ENCODE measurements at regions not wholly inside any gene's neighbourhood (a gene's known extent, or its start where the extent isn't known, plus 50 kb on each side); places are given as distances from the start of the nearest gene placed in this dataset.
"Not testable (repeated sequence)": the region's sequence is repeated elsewhere in the genome, so short reads cannot be mapped to it uniquely, and the experiment has no call there.

DNA sequence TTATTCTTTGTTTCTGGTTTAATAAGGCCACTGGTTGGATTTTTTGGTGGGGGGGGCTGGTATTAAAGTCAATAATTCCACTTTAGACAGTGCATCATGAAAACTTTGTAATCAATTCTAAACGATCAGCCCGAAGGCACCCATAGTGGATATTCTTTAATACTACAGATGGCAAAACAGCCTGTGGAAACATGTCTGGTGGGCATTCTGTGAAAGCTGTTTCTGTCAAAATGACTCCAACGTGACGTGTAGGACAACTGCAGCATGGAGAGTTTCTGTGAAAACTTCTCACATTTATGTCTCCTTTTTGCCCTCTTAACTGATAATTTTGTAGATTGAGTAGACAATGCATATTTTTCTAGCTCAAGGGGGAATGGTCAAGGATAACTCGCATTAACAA lies 185.8 kb upstream of the FLRT2 start:
- DNase-seq (ENCODE audit: low read depth in 1 of 2, low spot score in 1 of 2) = no peak

DNA sequence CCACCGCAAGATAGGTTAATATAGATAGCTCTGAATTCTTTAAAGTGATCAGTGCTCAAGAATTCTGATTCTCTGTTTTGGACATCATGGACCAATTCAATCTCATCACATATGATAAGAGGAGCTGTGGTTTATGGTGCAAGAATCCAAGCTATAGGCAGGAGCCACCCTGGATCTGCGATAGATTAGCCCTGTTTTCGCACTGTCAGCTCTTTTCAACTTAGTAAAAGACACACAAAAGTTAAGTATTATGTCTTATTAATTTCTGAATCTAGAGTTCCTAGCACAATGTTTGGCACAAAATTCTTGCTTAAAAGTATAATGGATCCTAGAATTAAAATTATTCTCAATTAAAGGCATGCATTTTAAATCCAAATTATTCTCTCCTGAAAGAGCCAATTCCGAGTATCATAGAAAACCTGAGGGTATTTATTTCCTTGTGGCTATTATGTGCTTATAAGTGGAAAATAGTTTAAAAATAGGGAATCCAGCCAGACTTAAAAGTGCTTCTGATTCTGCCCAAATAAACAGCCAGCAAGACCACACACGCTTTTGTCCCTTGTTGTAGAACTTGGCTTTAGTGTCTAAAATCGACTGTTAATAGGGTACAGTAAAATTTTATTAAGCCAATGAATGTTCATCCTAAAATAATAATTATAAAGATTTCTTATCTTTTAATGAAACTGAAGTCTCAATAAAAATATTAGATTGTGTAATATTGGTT lies 184.9 kb upstream of the FLRT2 start:
- DNase-seq (ENCODE audit: low read depth in 1 of 2, low spot score in 1 of 2) = no peak

GRCh38 chr14:85350667-85351066 lies 179.3 kb upstream of the FLRT2 start:
- no peak for DNase-seq (ENCODE audit: low read depth in 1 of 2, low spot score in 1 of 2)

- DNase-seq (ENCODE audit: low read depth in 1 of 2, low spot score in 1 of 2) = not testable (repeated sequence)
Observed at GRCh38 chr14:85352588-85352987, 177.4 kb upstream of the FLRT2 start.

DNA sequence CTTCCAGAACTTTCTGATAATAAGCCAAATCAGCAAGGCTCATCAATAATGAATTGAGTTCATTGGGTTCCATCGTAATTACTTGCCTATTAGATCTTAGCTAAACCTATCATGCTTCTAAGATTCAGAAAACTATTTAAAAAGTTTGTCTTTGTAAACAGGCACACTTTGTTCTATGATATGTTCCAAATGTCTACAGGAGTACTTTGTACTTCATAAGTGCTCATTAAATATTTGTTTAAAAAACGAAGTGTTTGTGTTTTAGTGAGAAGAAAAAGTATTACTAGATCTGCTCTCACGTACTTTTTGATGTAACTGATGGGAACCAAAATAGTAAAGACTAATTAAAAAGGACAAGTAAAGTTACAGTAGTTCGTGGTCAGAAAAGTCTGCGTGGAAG lies 172.8 kb upstream of the FLRT2 start:
- DNase-seq (ENCODE audit: low read depth in 1 of 2, low spot score in 1 of 2) = no peak

- no peak for DNase-seq (ENCODE audit: low read depth in 1 of 2, low spot score in 1 of 2)
Observed at GRCh38 chr14:85358136-85358785, 171.7 kb upstream of the FLRT2 start.

DNA sequence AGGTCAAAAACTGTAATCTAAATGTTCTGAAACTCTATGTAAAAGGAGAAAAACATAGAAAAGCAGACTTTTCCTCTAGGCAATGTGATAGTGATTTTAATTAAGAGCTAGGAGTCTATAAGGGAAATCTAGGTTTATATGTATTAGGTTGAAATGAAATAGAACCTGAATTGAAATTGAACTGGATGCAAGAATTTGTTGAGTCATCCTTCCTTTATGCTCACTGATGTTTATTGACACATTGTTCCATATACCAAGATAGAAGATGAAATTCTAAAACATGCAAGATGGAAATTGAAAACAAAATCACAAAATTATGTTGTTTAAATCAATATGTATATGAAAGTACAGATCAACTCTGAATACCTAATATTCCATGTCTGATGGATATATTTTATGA lies 170.4 kb upstream of the FLRT2 start:
- no peak for DNase-seq (ENCODE audit: low read depth in 1 of 2, low spot score in 1 of 2)

GRCh38 chr14:85363358-85363757 lies 166.6 kb upstream of the FLRT2 start:
- DNase-seq (ENCODE audit: low read depth in 1 of 2, low spot score in 1 of 2) = no peak

DNA sequence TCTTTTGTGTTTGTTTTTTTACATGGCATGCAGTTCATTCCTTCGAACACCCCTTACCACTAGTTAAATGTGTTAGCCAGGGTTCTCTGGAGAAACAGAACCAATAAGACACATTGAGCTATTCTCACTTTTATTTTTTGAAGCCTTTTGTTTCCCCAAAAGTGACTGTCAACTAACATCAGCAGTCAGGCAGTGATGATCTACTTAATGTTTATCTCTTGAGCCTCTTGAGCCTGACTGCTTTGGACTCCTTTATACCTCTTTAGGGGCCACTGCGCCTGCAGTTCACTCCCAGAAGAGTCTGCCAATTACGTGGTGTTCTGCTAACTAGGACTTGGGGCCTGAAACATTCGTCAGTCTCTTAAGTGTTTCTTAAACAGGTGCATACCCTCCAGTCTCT lies 163.7 kb upstream of the FLRT2 start:
- no peak for DNase-seq (ENCODE audit: low read depth in 1 of 2, low spot score in 1 of 2)

GRCh38 chr14:85380881-85381280 lies 149.1 kb upstream of the FLRT2 start:
- DNase-seq (ENCODE audit: low read depth in 1 of 2, low spot score in 1 of 2) = no peak

- no peak for DNase-seq (ENCODE audit: low read depth in 1 of 2, low spot score in 1 of 2)
Observed at GRCh38 chr14:85382341-85382740, 147.6 kb upstream of the FLRT2 start.

DNA sequence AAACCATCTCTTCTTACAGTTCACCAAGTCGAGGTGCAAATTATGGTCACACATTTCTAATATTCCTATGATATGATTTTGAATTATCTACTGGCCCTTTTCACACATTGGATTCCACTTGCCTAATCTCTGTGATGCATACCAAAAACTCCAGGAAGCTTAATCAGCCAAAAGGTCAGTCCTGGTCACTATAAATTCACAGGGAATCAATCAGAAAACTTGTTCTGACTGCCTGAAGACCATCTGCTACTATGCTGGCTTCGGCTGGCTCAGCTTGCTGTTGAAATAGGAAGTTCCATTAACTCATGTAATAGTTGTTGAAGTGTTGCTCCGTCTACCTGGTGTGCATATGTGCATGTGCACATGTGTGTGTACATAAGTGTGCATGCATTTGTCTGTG lies 142.8 kb upstream of the FLRT2 start:
- no peak for DNase-seq (ENCODE audit: low read depth in 1 of 2, low spot score in 1 of 2)

GRCh38 chr14:85390236-85390635 lies 139.7 kb upstream of the FLRT2 start:
- DNase-seq (ENCODE audit: low read depth in 1 of 2, low spot score in 1 of 2) = no peak

DNA sequence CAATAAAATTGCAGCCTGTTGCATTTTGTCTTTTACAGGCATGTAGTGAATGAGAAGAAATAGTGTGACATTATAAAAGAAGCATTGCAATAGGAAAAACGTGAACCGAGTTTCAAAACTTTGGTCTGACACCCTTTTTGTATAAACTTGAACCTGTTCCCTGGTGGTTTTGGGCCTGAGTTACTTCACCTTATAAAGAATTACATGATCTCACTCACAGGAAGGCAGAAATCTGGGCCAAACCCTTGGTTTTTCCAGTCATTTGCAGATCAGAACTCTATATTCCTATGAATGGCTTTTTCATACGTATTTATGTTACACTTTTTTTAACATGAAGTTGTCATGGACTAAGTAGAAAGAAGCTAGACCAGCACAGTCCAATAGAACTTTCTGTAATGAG lies 138.5 kb upstream of the FLRT2 start:
- DNase-seq (ENCODE audit: low read depth in 1 of 2, low spot score in 1 of 2) = no peak

- no peak for DNase-seq (ENCODE audit: low read depth in 1 of 2, low spot score in 1 of 2)
Observed at GRCh38 chr14:85391892-85392291, 138.1 kb upstream of the FLRT2 start.

DNA sequence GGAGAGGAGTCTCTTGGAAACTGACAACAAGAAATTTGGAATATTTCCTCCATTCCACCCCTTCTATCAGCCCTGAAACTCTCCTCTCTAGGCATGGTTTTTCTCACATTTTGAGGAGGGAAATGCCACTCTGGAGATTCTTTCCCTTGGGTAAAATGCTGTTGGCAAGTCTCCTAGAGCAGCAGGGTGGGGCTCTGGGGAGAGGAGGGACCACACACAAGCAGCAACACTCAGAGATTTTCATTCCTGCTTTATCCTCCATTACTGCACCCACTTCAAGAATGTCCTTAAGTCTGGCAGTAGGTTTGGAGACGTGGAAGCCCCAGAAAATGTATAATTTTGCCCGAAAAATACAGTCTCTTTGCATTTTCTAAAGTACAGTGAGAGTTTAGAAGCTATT lies 130.8 kb upstream of the FLRT2 start:
- DNase-seq (ENCODE audit: low read depth in 1 of 2, low spot score in 1 of 2) = no peak

GRCh38 chr14:85400678-85401077 lies 129.3 kb upstream of the FLRT2 start:
- DNase-seq (ENCODE audit: low read depth in 1 of 2, low spot score in 1 of 2) = no peak

- DNase-seq (ENCODE audit: low read depth in 1 of 2, low spot score in 1 of 2) = no peak
Observed at GRCh38 chr14:85401384-85401783, 128.6 kb upstream of the FLRT2 start.

DNA sequence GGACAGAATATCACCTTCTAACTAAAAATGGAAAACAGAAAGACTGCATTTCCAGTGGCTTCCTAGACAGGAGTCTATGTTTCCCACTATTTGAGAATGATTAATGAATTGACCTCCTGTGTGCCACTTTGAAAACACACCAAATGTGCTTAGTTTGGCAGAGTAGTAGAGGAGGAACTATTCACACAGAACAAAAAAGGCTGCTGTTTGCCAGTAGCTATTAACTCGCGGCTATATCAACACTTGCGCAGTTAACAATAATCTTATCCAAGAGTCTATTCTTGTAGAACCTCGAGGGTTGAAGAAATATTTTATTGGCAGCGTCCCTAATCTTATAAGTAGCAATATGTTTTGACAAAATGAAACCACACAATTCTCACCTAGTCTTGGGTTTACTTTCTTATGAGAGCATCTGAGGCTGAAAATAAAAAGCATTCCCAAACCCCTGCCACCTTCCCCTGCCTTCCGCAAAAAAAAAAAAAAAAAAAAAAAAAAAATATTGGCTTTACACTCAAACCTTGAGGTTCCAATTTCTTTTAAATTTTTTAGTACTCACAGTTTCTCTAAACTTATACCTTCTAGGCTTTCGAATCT lies 127.3 kb upstream of the FLRT2 start:
- no peak for DNase-seq (ENCODE audit: low read depth in 1 of 2, low spot score in 1 of 2)

- DNase-seq (ENCODE audit: low read depth in 1 of 2, low spot score in 1 of 2) = no peak
Observed at GRCh38 chr14:85409481-85410210, 120.3 kb upstream of the FLRT2 start.

- DNase-seq (ENCODE audit: low read depth in 1 of 2, low spot score in 1 of 2) = no peak
Observed at GRCh38 chr14:85412756-85413155, 117.2 kb upstream of the FLRT2 start.

All from activated CD4-positive, alpha-beta T cell treated with anti-CD3 and anti-CD28 coated beads, Interleukin-2, amount 50 U/mL, for 24 hours (primary cell).